PC-9 (cell line): ENCODE measurements at regions not wholly inside any gene's neighbourhood (a gene's known extent, or its start where the extent isn't known, plus 50 kb on each side); places are given as distances from the start of the nearest gene placed in this dataset.

Experiments used
- BruUV-seq: library from RNA; stranded (reverse); fragments of 400-500 nt; replicated peaks from 2 replicates; lab custom pipeline; 2021; lab: Mats Ljungman, UMichigan
- CTCF ChIA-PET: fragments of 300-600 bp; sonication (Branson Sonifier 250); formaldehyde crosslinking; loops from one replicate; lab custom pipeline; 2022; ENCODE audit warnings: antibody characterized with exemption; lab: Charles Lee
- POLR2A ChIA-PET: fragments of 300-600 bp; sonication (Branson Sonifier 250); formaldehyde crosslinking; loops from one replicate; lab custom pipeline; 2022; ENCODE audit warnings: antibody characterized with exemption; ENCODE audit not compliant: unreplicated experiment; lab: Charles Lee
- DNase-seq, 2 experiments: peaks; one replicate each; pipeline versions ENCODE4 v3.0.0 to v3.0.0-alpha.2; 2015 to 2022; ENCODE audit warnings: mixed read lengths in 1 of 2
- H2AFZ ChIP-seq: fragments of 200-600 bp; sonication (generic); 2 replicates; pipeline ENCODE4 v1.8.1; 2017; ENCODE audit warnings: antibody characterized with exemption
- H3F3A ChIP-seq: fragments of 200-600 bp; sonication (generic); 2 replicates; pipeline ENCODE4 v1.8.1; 2017; ENCODE audit warnings: antibody characterized with exemption, mild to moderate bottlenecking, low read depth; ENCODE audit not compliant: insufficient read depth
- H3K27ac ChIP-seq: fragments of 200-600 bp; sonication (generic); 2 replicates; pipeline ENCODE4 v1.6.1; 2016; ENCODE audit warnings: mixed run types
- H3K27me3 ChIP-seq: fragments of 200-600 bp; sonication (generic); 2 replicates; pipeline ENCODE4 v1.6.1; 2016; ENCODE audit warnings: low read depth, mixed run types; ENCODE audit not compliant: insufficient read depth
- H3K36me3 ChIP-seq: fragments of 200-600 bp; sonication (generic); 2 replicates; pipeline ENCODE4 v1.6.1; 2016; ENCODE audit warnings: low read depth, mixed run types
- H3K4me1 ChIP-seq: fragments of 200-600 bp; sonication (generic); replicated peaks from 2 replicates; pipeline ENCODE4 v1.6.1; 2016; ENCODE audit warnings: mixed run types; ENCODE audit not compliant: insufficient read depth
- H3K4me2 ChIP-seq: fragments of 200-600 bp; sonication (generic); 2 replicates; pipeline ENCODE4 v1.6.1; 2017; ENCODE audit warnings: mixed run types
- H3K4me3 ChIP-seq: fragments of 200-600 bp; sonication (generic); 2 replicates; pipeline ENCODE4 v1.6.1; 2016; ENCODE audit warnings: mixed run types
- H3K79me2 ChIP-seq: fragments of 200-600 bp; sonication (generic); 2 replicates; pipeline ENCODE4 v1.6.1; 2017; ENCODE audit warnings: low read depth, mixed run types
- H3K9me2 ChIP-seq: fragments of 200-600 bp; sonication (generic); 2 replicates; pipeline ENCODE4 v1.8.1; 2017; ENCODE audit warnings: mild to moderate bottlenecking; ENCODE audit not compliant: insufficient read depth
- H3K9me3 ChIP-seq: fragments of 200-600 bp; sonication (generic); 2 replicates; pipeline ENCODE4 v1.8.1; 2016; ENCODE audit warnings: low read depth; ENCODE audit not compliant: insufficient read depth
- H4K20me1 ChIP-seq: fragments of 200-600 bp; sonication (generic); 2 replicates; pipeline ENCODE4 v1.8.1; 2017; ENCODE audit not compliant: insufficient read depth
- EZH2 ChIP-seq: fragments of 200-600 bp; sonication (generic); IDR thresholded peaks from 2 replicates; pipeline ENCODE4 v1.8.0; 2017; ENCODE audit warnings: antibody characterized with exemption, low read depth
- intact Hi-C: fragments of 100-400 bp; cut with micrococcal nuclease; formaldehyde crosslinking; loops from one replicate; pipeline ENCODE4 v1.10.0; 2022; ENCODE audit not compliant: unreplicated experiment
- TF ChIP-seq, protein P1 (sequence below): fragments of 200-600 bp; sonication (generic); conservative IDR thresholded peaks from 2 replicates; pipeline ENCODE4 v1.6.1; 2017; ENCODE audit warnings: mixed run types, antibody characterized with exemption, mild to moderate bottlenecking, moderate library complexity

DNA sequence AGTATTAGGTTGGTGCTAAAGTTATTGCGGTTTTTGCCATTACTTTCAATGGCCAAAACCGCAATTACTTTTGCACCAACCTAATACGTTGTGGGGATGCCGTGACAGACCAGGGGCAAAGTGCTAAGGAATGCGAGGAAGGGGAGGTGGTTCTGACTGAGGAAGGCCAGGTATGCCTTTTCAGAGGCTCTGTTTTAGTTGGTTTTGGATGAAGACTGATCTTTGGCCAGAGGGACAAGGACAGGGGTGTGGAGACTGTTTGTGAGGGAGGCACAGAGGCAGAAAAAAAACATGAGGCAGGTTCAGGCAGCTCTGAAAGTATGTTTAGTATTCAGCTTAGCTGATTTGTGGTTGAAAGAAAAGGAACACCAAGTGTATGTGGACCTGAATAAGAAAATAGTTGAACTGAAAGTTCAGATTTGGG, 358.2 kb downstream of the RPS6KC1 start:
- no peak for DNase-seq
- no peak overlapping the region for H3K4me3 ChIP-seq
- no peaks in the 10 kb centered on the region for H3F3A ChIP-seq
- BruUV-seq: no TSS peak
- no peaks in the 10 kb centered on the region for H3K9me3 ChIP-seq
- CTCF ChIA-PET: no interaction called here
- no peaks in the 10 kb centered on the region for H3K27me3 ChIP-seq
- no peak for TF ChIP-seq EZH2
- TF ChIP-seq, protein P1, sequence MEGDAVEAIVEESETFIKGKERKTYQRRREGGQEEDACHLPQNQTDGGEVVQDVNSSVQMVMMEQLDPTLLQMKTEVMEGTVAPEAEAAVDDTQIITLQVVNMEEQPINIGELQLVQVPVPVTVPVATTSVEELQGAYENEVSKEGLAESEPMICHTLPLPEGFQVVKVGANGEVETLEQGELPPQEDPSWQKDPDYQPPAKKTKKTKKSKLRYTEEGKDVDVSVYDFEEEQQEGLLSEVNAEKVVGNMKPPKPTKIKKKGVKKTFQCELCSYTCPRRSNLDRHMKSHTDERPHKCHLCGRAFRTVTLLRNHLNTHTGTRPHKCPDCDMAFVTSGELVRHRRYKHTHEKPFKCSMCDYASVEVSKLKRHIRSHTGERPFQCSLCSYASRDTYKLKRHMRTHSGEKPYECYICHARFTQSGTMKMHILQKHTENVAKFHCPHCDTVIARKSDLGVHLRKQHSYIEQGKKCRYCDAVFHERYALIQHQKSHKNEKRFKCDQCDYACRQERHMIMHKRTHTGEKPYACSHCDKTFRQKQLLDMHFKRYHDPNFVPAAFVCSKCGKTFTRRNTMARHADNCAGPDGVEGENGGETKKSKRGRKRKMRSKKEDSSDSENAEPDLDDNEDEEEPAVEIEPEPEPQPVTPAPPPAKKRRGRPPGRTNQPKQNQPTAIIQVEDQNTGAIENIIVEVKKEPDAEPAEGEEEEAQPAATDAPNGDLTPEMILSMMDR: no peak
- H3K4me1 ChIP-seq: no peaks in the 10 kb centered on the region
- H4K20me1 ChIP-seq: no peaks in the 10 kb centered on the region
- intact Hi-C loops: no loop called here
- H3K4me2 ChIP-seq: no peak overlapping the region
- no peak overlapping the region for H2AFZ ChIP-seq
- H3K9me2 ChIP-seq: no peaks in the 10 kb centered on the region
- POLR2A ChIA-PET: no interaction called here
- H3K79me2 ChIP-seq: no peaks in the 10 kb centered on the region
- H3K27ac ChIP-seq: no peak overlapping the region
- H3K36me3 ChIP-seq: no peaks in the 10 kb centered on the region

DNA sequence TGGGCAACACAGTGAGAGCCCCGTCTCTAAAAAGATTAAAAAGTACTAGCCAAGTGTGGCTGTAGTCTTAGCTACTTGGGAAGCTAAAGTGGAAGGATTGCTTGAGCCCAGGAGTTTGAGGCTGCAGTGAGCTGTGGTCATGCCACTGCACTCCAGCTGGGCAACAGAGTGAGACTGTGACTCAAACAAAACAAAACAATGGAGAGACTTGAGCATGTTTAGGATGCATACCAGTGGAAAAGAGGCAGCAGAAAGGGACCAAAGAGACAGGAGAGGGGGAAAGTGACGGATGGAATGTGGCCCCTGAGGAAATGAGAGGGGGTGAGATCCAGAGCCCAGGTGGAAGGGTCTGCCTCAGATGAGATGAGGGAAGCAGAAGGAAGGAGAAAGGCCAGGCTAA, 358.9 kb downstream of the RPS6KC1 start:
- no peak overlapping the region for H2AFZ ChIP-seq
- POLR2A ChIA-PET: no interaction called here
- no peaks in the 10 kb centered on the region for H3K79me2 ChIP-seq
- intact Hi-C loops: no loop called here
- no peaks in the 10 kb centered on the region for H4K20me1 ChIP-seq
- CTCF ChIA-PET: no interaction called here
- no peak overlapping the region for H3K27ac ChIP-seq
- DNase-seq: no peak
- no peaks in the 10 kb centered on the region for H3K4me1 ChIP-seq
- H3K9me2 ChIP-seq: no peaks in the 10 kb centered on the region
- TF ChIP-seq, protein P1: no peak
- no peak for TF ChIP-seq EZH2
- no peak overlapping the region for H3K4me2 ChIP-seq
- H3K4me3 ChIP-seq: no peak overlapping the region
- no peaks in the 10 kb centered on the region for H3K36me3 ChIP-seq
- H3K27me3 ChIP-seq: no peaks in the 10 kb centered on the region
- no peaks in the 10 kb centered on the region for H3K9me3 ChIP-seq
- no peaks in the 10 kb centered on the region for H3F3A ChIP-seq
- BruUV-seq: no TSS peak

DNA sequence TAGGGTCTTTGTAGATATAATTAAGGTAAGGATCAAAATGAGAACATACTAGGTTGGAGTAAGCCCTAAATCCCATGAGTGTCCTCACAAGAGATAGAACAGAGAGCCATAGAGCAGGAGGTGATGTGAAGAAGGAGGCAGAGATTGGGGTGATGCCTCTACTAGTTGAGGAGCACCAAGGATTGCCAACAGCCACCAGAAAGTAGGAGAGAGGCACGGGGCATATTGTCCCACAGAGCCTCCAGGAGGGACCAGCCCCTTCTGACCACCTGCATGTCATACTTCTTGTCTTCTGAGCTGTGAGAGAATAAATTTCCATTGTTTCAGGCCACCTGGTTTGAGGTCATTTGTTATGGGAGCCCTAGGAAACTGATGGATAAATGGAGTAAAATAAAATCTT, 363.3 kb downstream of the RPS6KC1 start:
- H3K4me2 ChIP-seq: no peak overlapping the region
- ChIA-PET POLR2A (no interaction called here), CTCF (no interaction called here)
- no peaks in the 10 kb centered on the region for H3K79me2 ChIP-seq
- H3K36me3 ChIP-seq: no peaks in the 10 kb centered on the region
- H3K27me3 ChIP-seq: no peaks in the 10 kb centered on the region; the same call in 1 of the 2 replicates
- BruUV-seq: no TSS peak
- no peak overlapping the region for H3K4me3 ChIP-seq
- H3F3A ChIP-seq: no peaks in the 10 kb centered on the region
- DNase-seq: no peak
- no peaks in the 10 kb centered on the region for H4K20me1 ChIP-seq
- intact Hi-C loops: no loop called here
- TF ChIP-seq, protein P1: no peak
- no peak for TF ChIP-seq EZH2
- no peaks in the 10 kb centered on the region for H3K9me3 ChIP-seq
- no peaks in the 10 kb centered on the region for H3K9me2 ChIP-seq
- no peaks in the 10 kb centered on the region for H3K4me1 ChIP-seq
- no peak overlapping the region for H2AFZ ChIP-seq
- no peak overlapping the region for H3K27ac ChIP-seq
